IMR-90 (cell line): ENCODE measurements at regions not wholly inside any gene's neighbourhood (a gene's known extent, or its start where the extent isn't known, plus 50 kb on each side); places are given as distances from the start of the nearest gene placed in this dataset.

Experiments
- ATAC-seq: fragments of 200-7000 bp; cut with Tn5 transposase; 2 replicates; pipeline ENCODE4 v1.9.1; 2020; ENCODE audit warnings: low read depth, mild to moderate bottlenecking, moderate library complexity
- BruUV-seq: library from RNA; stranded (reverse); fragments of 400-500 nt; replicated peaks from 2 replicates; lab custom pipeline; 2021; lab: Mats Ljungman, UMichigan
- CTCF ChIA-PET: fragments of 300-600 bp; formaldehyde crosslinking; extraction: SDS; loops from one replicate; lab custom pipeline; 2021; ENCODE audit warnings: antibody characterized with exemption; lab: Yijun Ruan, JAX
- POLR2A ChIA-PET: fragments of 300-600 bp; sonication (Branson Sonifier 250); formaldehyde crosslinking; loops from one replicate; lab custom pipeline; 2022; ENCODE audit warnings: antibody characterized with exemption; ENCODE audit not compliant: unreplicated experiment; lab: Charles Lee
- DNase-seq: peaks from one replicate; pipeline ENCODE4 v3.0.0; 2013
- H2AFZ ChIP-seq: replicated peaks from 2 replicates; pipeline ENCODE3; 2013; ENCODE audit warnings: low read length, mild to moderate bottlenecking; ENCODE audit not compliant: poor library complexity
- H2AK5ac ChIP-seq: 2 replicates; pipeline ENCODE4 v1.6.1; 2013; ENCODE audit warnings: low read depth, low read length, inconsistent platforms
- H2AK9ac ChIP-seq: replicated peaks from 2 replicates; pipeline ENCODE3; 2013; ENCODE audit warnings: mild to moderate bottlenecking, low read depth, low read length, moderate library complexity; ENCODE audit not compliant: poor library complexity
- H2BK120ac ChIP-seq: 2 replicates; pipeline ENCODE4 v1.6.1; 2013; ENCODE audit warnings: low read depth, low read length, inconsistent platforms
- H2BK15ac ChIP-seq: 3 replicates; pipeline ENCODE4 v1.6.1; 2013; ENCODE audit warnings: low read depth, low read length, inconsistent platforms
- H2BK20ac ChIP-seq: 2 replicates; pipeline ENCODE4 v1.6.1; 2013; ENCODE audit warnings: low read depth, mild to moderate bottlenecking, inconsistent platforms, low read length, moderate library complexity
- H2BK5ac ChIP-seq: 2 replicates; pipeline ENCODE4 v1.6.1; 2013; ENCODE audit warnings: mild to moderate bottlenecking, low read depth, low read length, inconsistent platforms; ENCODE audit not compliant: poor library complexity, severe bottlenecking
- H3K14ac ChIP-seq: replicated peaks from 2 replicates; pipeline ENCODE4 v1.6.1; 2013; ENCODE audit warnings: low read depth, low read length, inconsistent platforms
- H3K18ac ChIP-seq: 2 replicates; pipeline ENCODE4 v1.6.1; 2013; ENCODE audit warnings: low read depth, low read length, control low read depth
- H3K23ac ChIP-seq: 2 replicates; pipeline ENCODE4 v1.6.1; 2013; ENCODE audit warnings: low read depth, low read length, inconsistent platforms
- H3K27ac ChIP-seq: 2 replicates; pipeline ENCODE4 v1.5.1; 2013; ENCODE audit warnings: mild to moderate bottlenecking, control low read depth, low read length; ENCODE audit not compliant: insufficient read depth
- H3K27me3 ChIP-seq: 2 replicates; pipeline ENCODE4 v1.6.1; 2013; ENCODE audit warnings: low read length; ENCODE audit not compliant: control insufficient read depth, insufficient read depth
- H3K36me3 ChIP-seq: 2 replicates; pipeline ENCODE4 v1.6.1; 2013; ENCODE audit warnings: low read length, mixed read lengths; ENCODE audit not compliant: control insufficient read depth, insufficient read depth
- H3K4ac ChIP-seq: 2 replicates; pipeline ENCODE4 v1.6.1; 2013; ENCODE audit warnings: low read depth, low read length, inconsistent platforms
- H3K4me1 ChIP-seq: 2 replicates; pipeline ENCODE4 v1.6.1; 2013; ENCODE audit warnings: low read length, mixed read lengths; ENCODE audit not compliant: control insufficient read depth, insufficient read depth
- H3K4me2 ChIP-seq: 2 replicates; pipeline ENCODE4 v1.6.1; 2013; ENCODE audit warnings: low read depth, mild to moderate bottlenecking, control low read depth, low read length, moderate library complexity
- H3K4me3 ChIP-seq: 2 replicates; pipeline ENCODE4 v1.5.1; 2013; ENCODE audit warnings: low read depth, mild to moderate bottlenecking, control low read depth, low read length, moderate library complexity; ENCODE audit not compliant: insufficient read depth
- H3K56ac ChIP-seq: 2 replicates; pipeline ENCODE4 v1.6.1; 2013; ENCODE audit warnings: low read length, inconsistent platforms; ENCODE audit not compliant: insufficient read depth; ENCODE audit errors: extremely low read depth
- H3K79me1 ChIP-seq, 2 experiments: 2 replicates each; pipeline ENCODE4 v1.6.1; 2013; ENCODE audit warnings: low read length in 2 of 2, inconsistent platforms in 1 of 2, low read depth in 1 of 2
- H3K9ac ChIP-seq: 2 replicates; pipeline ENCODE4 v1.6.1; 2013; ENCODE audit warnings: low read depth, low read length, control low read depth
- H3K9me1 ChIP-seq: 2 replicates; pipeline ENCODE4 v1.6.1; 2013; ENCODE audit warnings: low read length, inconsistent platforms; ENCODE audit not compliant: insufficient read depth
- H3K9me3 ChIP-seq: 2 replicates; pipeline ENCODE4 v1.6.1; 2013; ENCODE audit warnings: low read length; ENCODE audit not compliant: control insufficient read depth, insufficient read depth
- H4K20me1 ChIP-seq: 2 replicates; pipeline ENCODE4 v1.6.1; 2013; ENCODE audit warnings: low read length, inconsistent platforms; ENCODE audit not compliant: insufficient read depth
- H4K5ac ChIP-seq: 2 replicates; pipeline ENCODE4 v1.6.1; 2013; ENCODE audit warnings: mild to moderate bottlenecking, low read depth, low read length, control low read depth
- H4K8ac ChIP-seq, 2 experiments: 2 replicates each; pipeline ENCODE4 v1.6.1; 2013; ENCODE audit warnings: low read depth in 2 of 2, low read length in 2 of 2, control low read depth in 1 of 2, inconsistent platforms in 1 of 2
- H4K91ac ChIP-seq: 2 replicates; pipeline ENCODE4 v1.6.1; 2013; ENCODE audit warnings: low read depth, low read length, inconsistent platforms; ENCODE audit not compliant: insufficient read depth
- BHLHE40 ChIP-seq: fragments of 150-350 bp; IDR thresholded peaks from 2 replicates; pipeline ENCODE4 v1.6.1; 2016; ENCODE audit warnings: mild to moderate bottlenecking, low read depth, low read length
- CEBPB ChIP-seq: IDR thresholded peaks from 2 replicates; pipeline ENCODE4 v1.6.1; 2012; ENCODE audit warnings: low read depth, low read length, improper control_type of control experiment
- CHD1 ChIP-seq: IDR thresholded peaks from 2 replicates; pipeline ENCODE4 v1.6.1; 2012; ENCODE audit warnings: low read depth, low read length, improper control_type of control experiment
- FOS ChIP-seq: fragments of 150-350 bp; IDR thresholded peaks from 2 replicates; pipeline ENCODE4 v1.6.1; 2016; ENCODE audit warnings: low read depth, low read length
- MAFK ChIP-seq: IDR thresholded peaks from 2 replicates; pipeline ENCODE4 v1.6.1; 2012; ENCODE audit warnings: low read depth, low read length, improper control_type of control experiment
- MAZ ChIP-seq: IDR thresholded peaks from 2 replicates; pipeline ENCODE4 v1.6.1; 2012; ENCODE audit warnings: low read depth, mild to moderate bottlenecking, low read length, improper control_type of control experiment, moderate library complexity, borderline replicate concordance
- MXI1 ChIP-seq: IDR thresholded peaks from 2 replicates; pipeline ENCODE4 v1.6.1; 2012; ENCODE audit warnings: low read depth, mild to moderate bottlenecking, low read length, moderate library complexity, borderline replicate concordance
- NFE2L2 ChIP-seq: fragments of 150-350 bp; IDR thresholded peaks from 2 replicates; pipeline ENCODE4 v1.6.1; 2016; ENCODE audit warnings: low read depth, mild to moderate bottlenecking, low read length
- POLR2A ChIP-seq: IDR thresholded peaks from 2 replicates; pipeline ENCODE4 v1.6.1; 2012; ENCODE audit warnings: mild to moderate bottlenecking, low read depth, low read length
- RAD21 ChIP-seq: IDR thresholded peaks from 2 replicates; pipeline ENCODE4 v1.6.1; 2012; ENCODE audit warnings: low read length, improper control_type of control experiment
- RCOR1 ChIP-seq: IDR thresholded peaks from 2 replicates; pipeline ENCODE4 v1.6.1; 2012; ENCODE audit warnings: mild to moderate bottlenecking, low read length, improper control_type of control experiment; ENCODE audit not compliant: insufficient replicate concordance
- RFX5 ChIP-seq: IDR thresholded peaks from 2 replicates; pipeline ENCODE4 v1.8.0; 2012; ENCODE audit warnings: low read depth, mild to moderate bottlenecking, low read length, moderate library complexity
- SMC3 ChIP-seq: fragments of 150-350 bp; IDR thresholded peaks from 2 replicates; pipeline ENCODE4 v1.6.1; 2016; ENCODE audit warnings: low read depth, mild to moderate bottlenecking, antibody characterized with exemption, low read length, moderate library complexity
- USF2 ChIP-seq: fragments of 150-350 bp; IDR thresholded peaks from 2 replicates; pipeline ENCODE4 v1.6.1; 2017; ENCODE audit warnings: mild to moderate bottlenecking, antibody characterized with exemption, low read length, low read depth
- WGBS, 2 experiments: methylation state at CpG; one replicate each; pipeline versions ENCODE4 v1.1.5 to v1.1.7; 2013; ENCODE audit warnings: missing lambda C conversion rate in 2 of 2; ENCODE audit not compliant: insufficient read length in 1 of 2; ENCODE audit errors: extremely low coverage in 2 of 2; 5-methylcytosine and 5-hydroxymethylcytosine counted together
- dilution Hi-C: fragments of 300-500 bp; cut with HindIII; formaldehyde crosslinking; loops from one replicate; pipeline ENCODE4 v1.14.3; 2018; ENCODE audit warnings: low sequenced_read_pairs; ENCODE audit not compliant: unreplicated experiment
- in situ Hi-C: fragments of 300-500 bp; cut with MboI; formaldehyde crosslinking; loops from 3 replicates; pipeline ENCODE4 v1.14.3; 2019; ENCODE audit warnings: low sequenced_read_pairs, inconsistent platforms, mixed read lengths
- intact Hi-C: fragments of 100-400 bp; cut with micrococcal nuclease; formaldehyde crosslinking; loops from 2 replicates; pipeline ENCODE4 v1.10.0; 2022
- TF ChIP-seq, protein P1 (sequence below): fragments of 150-350 bp; IDR thresholded peaks from 2 replicates; pipeline ENCODE4 v1.6.1; 2016; ENCODE audit warnings: low read depth, mild to moderate bottlenecking, low read length, moderate library complexity, borderline replicate concordance

DNA sequence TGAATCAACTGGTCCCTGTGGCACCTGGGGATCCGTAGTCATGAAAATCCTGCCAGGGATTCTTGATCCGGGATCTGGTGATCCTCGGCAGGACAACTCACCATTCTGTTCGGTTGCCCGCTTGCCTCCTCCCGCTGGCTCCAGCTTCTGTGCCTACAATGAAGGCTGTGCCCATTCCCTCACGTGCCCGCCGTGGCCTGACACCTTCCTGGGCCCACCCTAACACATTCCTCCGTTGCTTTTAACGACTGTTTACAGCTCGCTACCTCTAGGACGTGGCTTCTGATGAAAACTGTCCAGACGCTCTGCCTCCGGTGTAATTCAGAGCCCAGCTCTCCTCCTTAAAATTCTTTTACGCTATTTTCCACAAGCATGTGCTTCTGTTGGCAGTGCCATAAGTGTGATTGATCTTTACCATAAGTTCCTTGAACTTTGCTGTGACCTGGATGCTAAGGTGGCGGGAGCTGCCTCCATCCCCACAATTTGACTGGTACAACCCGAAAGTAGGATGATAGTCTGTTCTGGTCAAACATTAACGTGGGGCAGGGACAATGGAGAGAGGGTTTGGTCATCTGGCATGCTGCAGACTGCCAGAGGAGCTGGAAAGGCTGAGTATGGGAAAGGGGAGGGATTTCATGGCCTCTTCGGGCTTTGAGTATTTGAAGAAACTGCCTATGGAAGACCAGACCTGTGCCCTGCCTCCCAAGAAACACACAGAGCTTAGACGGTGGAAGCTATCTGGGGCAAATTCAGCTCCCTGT lies 206.8 kb upstream of the TNP1 start:
- dilution Hi-C loops (no loop called here), in situ Hi-C loops (no loop called here), intact Hi-C loops (loop anchor here (1.0 to 5.0 kb wide), 4 partner anchors 38 to 371 kb away; partner anchors contain the start of gene IGFBP5)
- Histone ChIP-seq H2AFZ (no peak overlapping the region), H3K27ac (peak overlapping the region; percentile 97), H2BK120ac (peak overlapping the region; percentile 86), H3K4me1 (peaks cover 16% of the 10 kb centered on the region), H3K9me3 (peaks cover 13% of the 10 kb centered on the region), H3K9me1 (peaks cover 13% of the 10 kb centered on the region), H2BK20ac (peak overlapping the region; percentile 69), H3K27me3 (no peaks in the 10 kb centered on the region), H3K23ac (no peak overlapping the region), H3K18ac (peak overlapping the region; percentile 93), H2BK5ac (peak overlapping the region; percentile 79), H3K14ac (peak overlapping the region; percentile 59), H4K8ac (peak overlapping the region; percentile 77 to 87), H4K20me1 (no peaks in the 10 kb centered on the region), H3K4me2 (no peak overlapping the region), H3K36me3 (no peaks in the 10 kb centered on the region), H3K79me1 (no peaks in the 10 kb centered on the region), H3K56ac (0 out of 2 replicates have a peak overlapping the region, but pooled peaks have one; percentile 22), H3K4ac (peak overlapping the region; percentile 93), H4K5ac (peak overlapping the region; percentile 93), H2AK9ac (no peak overlapping the region), H2AK5ac (peak overlapping the region; percentile 87), H2BK15ac (peak overlapping the region; percentile 60; the same call in 2 of the 3 replicates), H3K4me3 (no peak overlapping the region), H4K91ac (peak overlapping the region; percentile 88), H3K9ac (no peak overlapping the region)
- DNase-seq (no peak), ATAC-seq (no peak)
- ChIA-PET POLR2A (interaction anchor here (0.5 to 0.6 kb wide), 3 partner anchors 24 to 1153 kb away, joined by 3 to 4 read pairs (median 3); no protein-coding TSS in a partner anchor), CTCF (interaction anchor here (0.6 to 1.8 kb wide), 3 partner anchors 10 to 100 kb away, joined by 3 to 4 read pairs (median 3); no protein-coding TSS in a partner anchor)
- no TSS peak for BruUV-seq
- 58% methylated on average over 9 of the region's 21 CpGs; no CpG with 5 or more reads in 1 of the 2 experiments for whole genome bisulfite sequencing, 2 experiments
- TF ChIP-seq SMC3 (no peak), NFE2L2 (no peak), BHLHE40 (no peak), MAFK (no peak), CHD1 (no peak), RAD21 (no peak), RFX5 (no peak), FOS (no peak), POLR2A (no peak), USF2 (no peak), MAZ (no peak), CEBPB (no peak), MXI1 (no peak), RCOR1 (no peak)
- TF ChIP-seq, protein P1, sequence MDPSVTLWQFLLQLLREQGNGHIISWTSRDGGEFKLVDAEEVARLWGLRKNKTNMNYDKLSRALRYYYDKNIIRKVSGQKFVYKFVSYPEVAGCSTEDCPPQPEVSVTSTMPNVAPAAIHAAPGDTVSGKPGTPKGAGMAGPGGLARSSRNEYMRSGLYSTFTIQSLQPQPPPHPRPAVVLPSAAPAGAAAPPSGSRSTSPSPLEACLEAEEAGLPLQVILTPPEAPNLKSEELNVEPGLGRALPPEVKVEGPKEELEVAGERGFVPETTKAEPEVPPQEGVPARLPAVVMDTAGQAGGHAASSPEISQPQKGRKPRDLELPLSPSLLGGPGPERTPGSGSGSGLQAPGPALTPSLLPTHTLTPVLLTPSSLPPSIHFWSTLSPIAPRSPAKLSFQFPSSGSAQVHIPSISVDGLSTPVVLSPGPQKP, result no peak
